Renal pelvis (tissue), 1 donor: ENCODE measurements at regions not wholly inside any gene's neighbourhood (a gene's known extent, or its start where the extent isn't known, plus 50 kb on each side); places are given as distances from the start of the nearest gene placed in this dataset.
"Not testable (repeated sequence)": the region's sequence is repeated elsewhere in the genome, so short reads cannot be mapped to it uniquely, and the experiment has no call there.

Experiments used
- DNase-seq: peaks from one replicate; pipeline ENCODE4 v3.0.0-alpha.2; 2013

GRCh38 chr5:154620411-154620810 lies 134.8 kb upstream of the LARP1 start:
- DNase-seq = no peak

GRCh38 chr5:154618696-154619095 lies 136.5 kb upstream of the LARP1 start:
- no peak for DNase-seq

GRCh38 chr5:154614595-154614994 lies 136.6 kb upstream of the HAND1 start:
- DNase-seq = no peak

GRCh38 chr5:154614125-154614524 lies 136.1 kb upstream of the HAND1 start:
- no peak for DNase-seq

- no peak for DNase-seq
Measured at GRCh38 chr5:154612666-154613065, 134.6 kb upstream of the HAND1 start.

- peak; percentile 4 for DNase-seq
Measured at GRCh38 chr5:154611341-154611767, 133.3 kb upstream of the HAND1 start.

- peak; percentile 68 for DNase-seq
Measured at GRCh38 chr5:154610321-154611154, 132.5 kb upstream of the HAND1 start.

GRCh38 chr5:154609251-154609650 lies 131.2 kb upstream of the HAND1 start:
- no peak for DNase-seq

GRCh38 chr5:154608531-154609011 lies 130.5 kb upstream of the HAND1 start:
- no peak for DNase-seq

- DNase-seq = no peak
Measured at GRCh38 chr5:154607746-154608145, 129.7 kb upstream of the HAND1 start.

- DNase-seq = no peak
Measured at GRCh38 chr5:154606246-154606645, 128.2 kb upstream of the HAND1 start.

- peak; percentile 23 for DNase-seq
Measured at GRCh38 chr5:154603953-154604679, 126.1 kb upstream of the HAND1 start.

- DNase-seq = no peak
Measured at GRCh38 chr5:154603485-154603884, 125.5 kb upstream of the HAND1 start.

GRCh38 chr5:154603011-154603410 lies 125.0 kb upstream of the HAND1 start:
- no peak for DNase-seq

- no peak for DNase-seq
Measured at GRCh38 chr5:154601014-154601413, 123.0 kb upstream of the HAND1 start.

- no peak for DNase-seq
Measured at GRCh38 chr5:154598021-154598420, 120.0 kb upstream of the HAND1 start.

- DNase-seq = not testable (repeated sequence)
Measured at GRCh38 chr5:154596844-154597243, 118.8 kb upstream of the HAND1 start.

GRCh38 chr5:154595662-154596061 lies 117.6 kb upstream of the HAND1 start:
- no peak for DNase-seq

- no peak for DNase-seq
Measured at GRCh38 chr5:154593796-154594195, 115.8 kb upstream of the HAND1 start.

- DNase-seq = no peak
Measured at GRCh38 chr5:154593071-154593470, 115.0 kb upstream of the HAND1 start.

- DNase-seq = no peak
Measured at GRCh38 chr5:154590093-154590724, 112.2 kb upstream of the HAND1 start.

GRCh38 chr5:154589511-154589910 lies 111.5 kb upstream of the HAND1 start:
- no peak for DNase-seq
